Neuronal stem cell (in vitro differentiated cells): ENCODE measurements at regions not wholly inside any gene's neighbourhood (a gene's known extent, or its start where the extent isn't known, plus 50 kb on each side); places are given as distances from the start of the nearest gene placed in this dataset.

ENCODE experiments used
- DNase-seq: peaks from one replicate; pipeline ENCODE4 v3.0.0-alpha.2; 2013; ENCODE audit warnings: low spot score
- H2AFZ ChIP-seq: one replicate; pipeline ENCODE4 v1.6.1; 2013; ENCODE audit warnings: mild to moderate bottlenecking, low read length, inconsistent platforms
- H2AK5ac ChIP-seq: 2 replicates; pipeline ENCODE4 v1.6.1; 2013; ENCODE audit warnings: low read depth, mild to moderate bottlenecking, inconsistent platforms, low read length, moderate library complexity, mixed read lengths
- H2BK120ac ChIP-seq: 2 replicates; pipeline ENCODE4 v1.6.1; 2013; ENCODE audit warnings: low read depth, mild to moderate bottlenecking, inconsistent platforms, low read length, moderate library complexity, mixed read lengths
- H2BK12ac ChIP-seq: one replicate; pipeline ENCODE4 v1.6.1; 2013; ENCODE audit warnings: low read length, inconsistent platforms
- H2BK15ac ChIP-seq: 2 replicates; pipeline ENCODE4 v1.6.1; 2013; ENCODE audit warnings: mild to moderate bottlenecking, low read length, inconsistent platforms, mixed read lengths
- H2BK5ac ChIP-seq: one replicate; pipeline ENCODE4 v1.6.1; 2013; ENCODE audit warnings: inconsistent platforms, mild to moderate bottlenecking, low read length, moderate library complexity
- H3K14ac ChIP-seq: one replicate; pipeline ENCODE4 v1.6.1; 2013; ENCODE audit warnings: low read length, inconsistent platforms
- H3K18ac ChIP-seq: 2 replicates; pipeline ENCODE4 v1.6.1; 2013; ENCODE audit warnings: low read length, inconsistent platforms
- H3K23ac ChIP-seq: 2 replicates; pipeline ENCODE4 v1.6.1; 2013; ENCODE audit warnings: low read depth, mild to moderate bottlenecking, mixed read lengths, low read length, inconsistent platforms; ENCODE audit not compliant: poor library complexity
- H3K27ac ChIP-seq: replicated peaks from 3 replicates; pipeline ENCODE4 v1.5.1; 2013; ENCODE audit warnings: low read length, inconsistent platforms
- H3K27me3 ChIP-seq, 3 experiments: 2 replicates each; pipeline ENCODE4 v1.6.1; 2013; ENCODE audit warnings: low read length in 3 of 3, mild to moderate bottlenecking in 2 of 3, inconsistent platforms in 1 of 3, low read depth in 1 of 3, mixed read lengths in 1 of 3, moderate library complexity in 1 of 3; ENCODE audit not compliant: control insufficient read depth in 3 of 3, insufficient read depth in 3 of 3
- H3K36me3 ChIP-seq, 2 donors: replicated peaks in 1 of 2; 2 replicates each; pipeline ENCODE4 v1.6.1; 2013; ENCODE audit warnings: low read length in 2 of 2; ENCODE audit not compliant: control insufficient read depth in 2 of 2, insufficient read depth in 2 of 2
- H3K4ac ChIP-seq: 2 replicates; pipeline ENCODE4 v1.6.1; 2013; ENCODE audit warnings: inconsistent platforms, mild to moderate bottlenecking, low read length, moderate library complexity
- H3K4me1 ChIP-seq, 2 donors: 1 replicate in 1 of 2; 2 replicates in 1 of 2; pipeline ENCODE4 v1.6.1; 2013; ENCODE audit warnings: low read length in 2 of 2, low read depth in 1 of 2; ENCODE audit not compliant: control insufficient read depth in 2 of 2, insufficient read depth in 1 of 2
- H3K4me2 ChIP-seq: one replicate; pipeline ENCODE4 v1.6.1; 2013; ENCODE audit warnings: mild to moderate bottlenecking, low read length, inconsistent platforms; ENCODE audit not compliant: insufficient read depth, poor library complexity, severe bottlenecking
- H3K4me3 ChIP-seq, 2 donors: 2 replicates each; pipeline ENCODE4 v1.5.1; 2013; ENCODE audit warnings: low read length in 2 of 2, mild to moderate bottlenecking in 2 of 2, inconsistent platforms in 1 of 2, moderate library complexity in 1 of 2
- H3K79me1 ChIP-seq: one replicate; pipeline ENCODE4 v1.6.1; 2013; ENCODE audit warnings: low read depth, mild to moderate bottlenecking, inconsistent platforms, low read length, moderate library complexity
- H3K9ac ChIP-seq: one replicate; pipeline ENCODE4 v1.6.1; 2013; ENCODE audit warnings: mild to moderate bottlenecking, low read depth, low read length, inconsistent platforms; ENCODE audit not compliant: poor library complexity
- H3K9me3 ChIP-seq, 2 donors: replicated peaks in 1 of 2; 2 replicates each; pipeline versions ENCODE3 to v1.6.1; 2013; ENCODE audit warnings: low read length in 2 of 2, mild to moderate bottlenecking in 2 of 2, inconsistent platforms in 1 of 2, low read depth in 1 of 2, mixed read lengths in 1 of 2, moderate library complexity in 1 of 2; ENCODE audit not compliant: control insufficient read depth in 2 of 2, insufficient read depth in 1 of 2
- H4K8ac ChIP-seq: one replicate; pipeline ENCODE4 v1.6.1; 2013; ENCODE audit warnings: low read depth, mild to moderate bottlenecking, inconsistent platforms, low read length, moderate library complexity
- H4K91ac ChIP-seq: one replicate; pipeline ENCODE4 v1.6.1; 2013; ENCODE audit warnings: low read length, low read depth, mild to moderate bottlenecking, inconsistent platforms; ENCODE audit not compliant: poor library complexity
- WGBS, 2 donors: extraction: QIAGEN DNeasy Blood & Tissue Kit; methylation state at CpG; one replicate each; pipeline ENCODE4 v1.1.7; 2013; ENCODE audit warnings: missing lambda C conversion rate in 2 of 2, mixed read lengths in 1 of 2; ENCODE audit not compliant: insufficient read length in 2 of 2, insufficient replicate concordance in 1 of 2; ENCODE audit errors: extremely low coverage in 2 of 2; 5-methylcytosine and 5-hydroxymethylcytosine counted together

DNA sequence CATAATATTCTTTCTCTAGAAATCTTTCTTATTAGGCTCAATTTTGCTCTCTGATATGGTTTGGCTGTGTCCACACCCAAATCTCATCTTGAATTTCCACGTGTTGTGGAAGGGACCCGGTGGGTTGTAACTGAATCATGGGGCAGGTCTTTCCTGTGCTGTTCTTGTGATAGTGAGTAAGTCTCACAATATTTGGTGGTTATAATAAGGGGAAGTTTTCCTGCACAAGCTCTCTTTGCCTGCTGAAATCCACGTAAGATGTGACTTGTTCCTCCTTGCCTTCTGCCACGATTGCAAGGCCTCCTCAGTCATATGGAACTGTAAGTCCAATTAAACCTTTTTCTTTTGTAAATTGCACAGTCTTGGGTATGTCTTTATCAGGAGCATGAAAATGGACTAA is 73.8 kb downstream of the CAVIN2 start:
- Histone ChIP-seq H3K9ac (no peak overlapping the region), H2BK12ac (no peak overlapping the region), H2BK15ac (no peak overlapping the region), H2BK5ac (no peak overlapping the region), H3K4me3 (no peak overlapping the region), H2AK5ac (no peak overlapping the region), H2BK120ac (no peak overlapping the region), H3K9me3 (no peaks in the 10 kb centered on the region), H3K27me3 (no peaks in the 10 kb centered on the region), H4K8ac (no peak overlapping the region), H2AFZ (no peak overlapping the region), H4K91ac (no peak overlapping the region), H3K79me1 (no peaks in the 10 kb centered on the region), H3K27ac (no peak overlapping the region), H3K14ac (no peak overlapping the region), H3K4ac (no peak overlapping the region), H3K36me3 (no peaks in the 10 kb centered on the region), H3K4me2 (no peak overlapping the region), H3K23ac (no peak overlapping the region), H3K18ac (no peak overlapping the region), H3K4me1 (peaks cover 0 to 2% of the 10 kb centered on the region in 2 donors)
- DNase-seq = no peak
- WGBS, 2 donors = no CpG with 5 or more reads among the region's 4 CpGs

DNA sequence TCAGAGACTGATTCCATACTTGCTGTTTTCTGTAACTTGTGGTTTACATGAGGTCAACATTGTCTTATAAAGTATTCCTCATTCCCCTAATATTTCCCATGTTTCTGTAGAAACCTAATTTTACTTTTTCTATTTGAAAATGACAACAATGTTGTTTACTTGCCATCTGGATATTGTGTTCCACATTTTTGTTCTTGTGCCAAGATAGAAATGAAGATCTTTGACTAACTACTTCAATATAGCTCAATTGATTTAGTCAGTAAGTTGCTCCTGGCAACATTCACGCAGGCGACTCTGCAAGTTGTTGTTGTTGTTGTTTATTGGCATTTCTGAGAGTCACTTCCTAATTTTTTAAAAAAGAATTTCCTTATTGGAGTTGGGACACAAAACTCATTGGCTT is 69.5 kb downstream of the CAVIN2 start:
- Histone ChIP-seq H2BK120ac (no peak overlapping the region), H2AFZ (no peak overlapping the region), H2BK15ac (no peak overlapping the region), H4K91ac (no peak overlapping the region), H3K27ac (no peak overlapping the region), H2BK12ac (no peak overlapping the region), H3K18ac (no peak overlapping the region), H3K14ac (no peak overlapping the region), H3K23ac (no peak overlapping the region), H3K4ac (no peak overlapping the region), H3K4me1 (peaks cover 0 to 2% of the 10 kb centered on the region in 2 donors), H3K4me2 (no peak overlapping the region), H3K27me3 (no peaks in the 10 kb centered on the region), H2BK5ac (no peak overlapping the region), H3K9ac (no peak overlapping the region), H3K4me3 (no peak overlapping the region), H4K8ac (no peak overlapping the region), H2AK5ac (no peak overlapping the region), H3K79me1 (no peaks in the 10 kb centered on the region), H3K36me3 (no peaks in the 10 kb centered on the region), H3K9me3 (no peaks in the 10 kb centered on the region)
- no CpG with 5 or more reads among the region's 2 CpGs for WGBS, 2 donors
- DNase-seq = no peak

DNA sequence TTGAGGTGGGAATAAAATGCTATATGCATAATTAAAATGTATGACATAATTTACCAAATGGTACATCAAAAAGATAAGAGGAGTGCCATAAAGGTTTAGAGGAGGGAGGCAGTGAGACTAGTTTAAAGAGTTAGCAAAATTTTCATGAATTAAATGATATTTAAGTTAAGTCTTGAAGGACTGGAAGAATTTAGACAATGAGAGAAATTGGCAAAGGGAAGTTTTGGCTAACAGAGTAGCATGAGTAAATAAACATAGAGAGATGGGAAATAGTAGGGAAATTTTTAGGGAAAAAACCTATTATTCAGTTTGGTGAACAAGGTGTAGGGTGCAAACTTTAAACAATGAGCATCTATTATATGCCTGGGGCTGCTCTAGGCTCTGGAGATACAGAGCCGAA is 68.8 kb downstream of the CAVIN2 start:
- Histone ChIP-seq H3K36me3 (no peaks in the 10 kb centered on the region), H3K27me3 (no peaks in the 10 kb centered on the region), H2BK15ac (no peak overlapping the region), H4K91ac (no peak overlapping the region), H3K9ac (no peak overlapping the region), H2BK12ac (no peak overlapping the region), H3K9me3 (no peaks in the 10 kb centered on the region), H3K4ac (no peak overlapping the region), H3K4me1 (no peaks in the 10 kb centered on the region), H3K18ac (no peak overlapping the region), H3K79me1 (no peaks in the 10 kb centered on the region), H3K4me2 (no peak overlapping the region), H3K23ac (no peak overlapping the region), H2AK5ac (no peak overlapping the region), H3K4me3 (no peak overlapping the region), H2BK5ac (no peak overlapping the region), H3K27ac (no peak overlapping the region), H3K14ac (no peak overlapping the region), H4K8ac (no peak overlapping the region), H2AFZ (no peak overlapping the region), H2BK120ac (no peak overlapping the region)
- no peak for DNase-seq
- no CpG with 5 or more reads among the region's 1 CpG for WGBS, 2 donors

- WGBS, 2 donors = no CpG with 5 or more reads among the region's 8 CpGs
- Histone ChIP-seq H2AFZ (no peak overlapping the region), H2BK120ac (no peak overlapping the region), H3K23ac (no peak overlapping the region), H3K18ac (no peak overlapping the region), H3K27ac (no peak overlapping the region), H3K4me2 (no peak overlapping the region), H2BK5ac (no peak overlapping the region), H3K4me3 (no peak overlapping the region), H3K4me1 (no peaks in the 10 kb centered on the region), H3K79me1 (no peaks in the 10 kb centered on the region), H3K14ac (no peak overlapping the region), H4K8ac (no peak overlapping the region), H2BK15ac (no peak overlapping the region), H3K36me3 (no peaks in the 10 kb centered on the region), H3K27me3 (no peaks in the 10 kb centered on the region), H3K9ac (no peak overlapping the region), H4K91ac (no peak overlapping the region), H3K4ac (no peak overlapping the region), H2BK12ac (no peak overlapping the region), H3K9me3 (no peaks in the 10 kb centered on the region), H2AK5ac (no peak overlapping the region)
- DNase-seq = no peak
Observed at GRCh38 chr2:191782351-191782750, 64.5 kb downstream of the CAVIN2 start.
